ENCODE measurements at regions not wholly inside any gene's neighbourhood (a gene's known extent, or its start where the extent isn't known, plus 50 kb on each side); places are given as distances from the start of the nearest gene placed in this dataset.

- ChIA-PET POLR2A (ENCODE audit: partially characterized antibody) (interaction anchor here (1.3 kb wide), 1 partner anchor 15 kb away, joined by 3 read pairs; no protein-coding TSS in a partner anchor), CTCF (ENCODE audit: partially characterized antibody) (interaction anchor here (1.2 kb wide), 1 partner anchor 10 kb away, joined by 3 read pairs; no protein-coding TSS in a partner anchor)
- H3K4me2 ChIP-seq (ENCODE audit: insufficient read depth in 1 of 2, low read depth in 2 of 2, low read length in 2 of 2) = no peak overlapping the region
- FAIRE-seq = no peak
- no peak overlapping the region for H3K56ac ChIP-seq (replicated peaks; ENCODE audit: insufficient read length, low read depth, low read length)
- H3K23me2 ChIP-seq (ENCODE audit: low read depth, low read length) = no peaks in the 10 kb centered on the region
- H3K23ac ChIP-seq (ENCODE audit: insufficient read length) = no peak overlapping the region
- no peak overlapping the region for H2BK15ac ChIP-seq (ENCODE audit: low read length)
- no peak overlapping the region for H2BK12ac ChIP-seq (ENCODE audit: low read depth, low read length)
- no peak for DNase-seq (ENCODE audit: low read depth in 1 of 2, low spot score in 2 of 2)
- no peak overlapping the region for H2AK5ac ChIP-seq (ENCODE audit: low read depth, low read length)
- H2AFZ ChIP-seq (ENCODE audit: low read length) = no peak overlapping the region
- no peaks in the 10 kb centered on the region for H3K79me2 ChIP-seq (ENCODE audit: control insufficient read depth in 1 of 2, insufficient read depth in 2 of 2, low read length in 2 of 2)
- H4K91ac ChIP-seq (replicated peaks; ENCODE audit: insufficient read length, low read length) = no peak overlapping the region
- no peak overlapping the region for H3K27ac ChIP-seq (ENCODE audit: low read depth, low read length)
- H2BK5ac ChIP-seq (ENCODE audit: low read depth, low read length) = no peak overlapping the region
- H3K18ac ChIP-seq (ENCODE audit: extremely low read depth, low read length) = no peak overlapping the region
- no peaks in the 10 kb centered on the region for H3K79me1 ChIP-seq (ENCODE audit: low read depth, low read length)
- H3K27me3 ChIP-seq (replicated peaks in 1 of 4; ENCODE audit: control insufficient read depth in 3 of 4, extremely low read depth in 1 of 4, insufficient read depth in 3 of 4, low read length in 3 of 4) = no peaks in the 10 kb centered on the region
- H4K20me1 ChIP-seq (replicated peaks in 1 of 2; ENCODE audit: control insufficient read depth in 1 of 2, insufficient read depth in 2 of 2, low read length in 2 of 2) = no peaks in the 10 kb centered on the region
- no peak overlapping the region for H2BK120ac ChIP-seq (replicated peaks; ENCODE audit: low read depth, low read length)
- H3K4me1 ChIP-seq (replicated peaks in 1 of 4; ENCODE audit: control insufficient read depth in 3 of 4, insufficient read depth in 4 of 4, low read length in 3 of 4) = peaks cover 0 to 6% (median 0%) of the 10 kb centered on the region in 4 experiments; a peak in 2 of 7 replicates
- no peaks in the 10 kb centered on the region for H3K36me3 ChIP-seq (ENCODE audit: control insufficient read depth in 2 of 4, insufficient read depth in 4 of 4, low read length in 3 of 4)
- no peak overlapping the region for H4K8ac ChIP-seq (ENCODE audit: extremely low read depth, insufficient read depth, low read length)
- no peak overlapping the region for H3K4ac ChIP-seq (replicated peaks; ENCODE audit: insufficient read length, low read depth, low read length)
- no peaks in the 10 kb centered on the region for H3K9me3 ChIP-seq (ENCODE audit: insufficient read depth in 2 of 2, low read depth in 1 of 2, low read length in 1 of 2)
- H4K5ac ChIP-seq (ENCODE audit: insufficient read length, low read depth, low read length) = no peak overlapping the region
- WGBS, 2 experiments (ENCODE audit: extremely low coverage in 1 of 2, insufficient coverage in 1 of 2, insufficient read length in 1 of 2, insufficient replicate concordance in 2 of 2, low coverage in 1 of 2, low lambda C conversion rate in 2 of 2, missing lambda C conversion rate in 1 of 2) = 92% methylated on average over 2 of the region's 2 CpGs; no CpG with 5 or more reads in 1 of the 2 experiments
- H3K14ac ChIP-seq (ENCODE audit: insufficient read length) = no peak overlapping the region
- H3K9ac ChIP-seq (replicated peaks in 1 of 4; ENCODE audit: extremely low read depth in 1 of 4, low read depth in 3 of 4, low read length in 3 of 4) = no peak overlapping the region
- no peak overlapping the region for H3K4me3 ChIP-seq (ENCODE audit: extremely low read depth in 1 of 4, insufficient read depth in 2 of 4, low read depth in 3 of 4, low read length in 4 of 4)
- no peak overlapping the region for H2BK20ac ChIP-seq (ENCODE audit: low read length)
- TF ChIP-seq SP4 (IDR thresholded peaks at IDR 0.05; ENCODE audit: low read length) = no peak
- no peak for TF ChIP-seq NANOG (IDR thresholded peaks at IDR 0.05; ENCODE audit: insufficient read depth, low read depth, low read length, poor library complexity, severe bottlenecking)
- no peak for TF ChIP-seq CTBP2 (IDR thresholded peaks at IDR 0.05; ENCODE audit: borderline replicate concordance, insufficient read depth, insufficient read length, low read length)
Measured at GRCh38 chr5:123263859-123264258, 159.3 kb downstream of the CEP120 start.
